ENCODE measurements at regions not wholly inside any gene's neighbourhood (a gene's known extent, or its start where the extent isn't known, plus 50 kb on each side); places are given as distances from the start of the nearest gene placed in this dataset.

GRCh38 chr2:43083710-43084698 is 142.4 kb downstream of the ZFP36L2 start:
- no peak for DNase-seq

GRCh38 chr2:43082903-43083677 is 143.3 kb downstream of the ZFP36L2 start:
- DNase-seq, result no peak

- no peak for DNase-seq
These were observed 144.1 kb downstream of the ZFP36L2 start for GRCh38 chr2:43082111-43082894.

- DNase-seq, result no peak
These were observed 145.2 kb downstream of the ZFP36L2 start for GRCh38 chr2:43081131-43081765.

- no peak for DNase-seq
These were observed 145.8 kb downstream of the ZFP36L2 start for GRCh38 chr2:43080571-43081021.

- DNase-seq, result no peak
These were observed 147.3 kb downstream of the ZFP36L2 start for GRCh38 chr2:43078781-43079755.

GRCh38 chr2:43078301-43078700 is 148.1 kb downstream of the ZFP36L2 start:
- no peak for DNase-seq

GRCh38 chr2:43077876-43078275 is 148.5 kb downstream of the ZFP36L2 start:
- DNase-seq, result no peak

- no peak for DNase-seq
These were observed 149.7 kb downstream of the ZFP36L2 start for GRCh38 chr2:43076676-43077075.

- no peak for DNase-seq
These were observed 150.4 kb downstream of the ZFP36L2 start for GRCh38 chr2:43075811-43076585.

GRCh38 chr2:43075054-43075593 is 151.3 kb downstream of the ZFP36L2 start:
- DNase-seq, result no peak

GRCh38 chr2:43074592-43075053 is 151.8 kb downstream of the ZFP36L2 start:
- no peak for DNase-seq

- DNase-seq, result no peak
These were observed 152.4 kb downstream of the ZFP36L2 start for GRCh38 chr2:43074052-43074451.

- DNase-seq, result no peak
These were observed 153.0 kb downstream of the ZFP36L2 start for GRCh38 chr2:43073401-43073825.

- no peak for DNase-seq
These were observed 154.5 kb downstream of the ZFP36L2 start for GRCh38 chr2:43071599-43072550.

- no peak for DNase-seq
These were observed 155.5 kb downstream of the ZFP36L2 start for GRCh38 chr2:43070676-43071502.

GRCh38 chr2:43070030-43070429 is 156.4 kb downstream of the ZFP36L2 start:
- DNase-seq, result no peak

Measured in NCI-H2081 treated with DMSO at 0.1 percent for 48 hours (cell line).